NCI-H1694 treated with DMSO at 0.1 percent for 48 hours (cell line): ENCODE measurements at regions not wholly inside any gene's neighbourhood (a gene's known extent, or its start where the extent isn't known, plus 50 kb on each side); places are given as distances from the start of the nearest gene placed in this dataset.
"Not testable (repeated sequence)": the region's sequence is repeated elsewhere in the genome, so short reads cannot be mapped to it uniquely, and the experiment has no call there.

Source experiments
- DNase-seq: peaks from one replicate; lab custom pipeline; 2025; lab: John Stamatoyannopoulos, UW

DNA sequence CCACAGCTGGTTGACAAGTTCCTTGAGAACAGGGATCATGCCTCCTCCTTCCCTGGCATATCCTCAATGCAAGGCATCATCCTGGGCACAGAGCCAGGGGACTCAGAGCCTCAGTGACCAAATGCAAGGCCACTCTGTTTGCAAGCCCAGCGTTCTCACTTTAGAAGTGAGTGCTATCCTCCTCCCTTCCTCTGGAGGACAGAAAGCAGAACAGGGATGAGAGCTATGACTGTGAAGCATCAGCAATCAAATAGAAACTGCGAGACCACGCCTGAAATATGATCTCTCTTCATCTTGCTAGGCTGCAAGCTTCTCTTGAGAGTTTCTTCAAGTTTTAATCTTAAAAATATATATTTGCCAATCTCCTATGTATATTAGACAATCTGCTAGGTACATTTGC is 119.8 kb downstream of the LRATD1 start:
- DNase-seq: no peak

DNA sequence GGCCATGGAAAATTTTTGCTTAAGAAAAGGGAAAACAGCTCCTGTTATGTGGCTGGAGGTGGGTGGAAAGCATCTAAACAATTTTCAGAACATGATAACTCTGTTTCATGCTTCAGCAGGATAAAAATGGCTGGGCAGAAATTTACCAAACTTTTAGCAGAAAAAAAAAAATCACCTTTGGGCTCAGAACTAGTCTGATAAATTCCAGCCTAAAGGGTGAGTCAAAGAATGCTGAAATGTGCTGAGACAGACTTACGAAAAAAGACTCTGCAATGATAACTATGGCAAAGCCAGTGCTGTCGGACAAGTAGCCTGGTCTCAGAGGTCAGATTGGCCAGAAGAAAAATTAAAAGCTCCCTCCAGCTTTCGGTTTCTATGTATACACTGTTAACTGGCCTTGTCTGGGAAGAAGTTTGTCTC is 123.6 kb downstream of the LRATD1 start:
- DNase-seq: no peak

DNA sequence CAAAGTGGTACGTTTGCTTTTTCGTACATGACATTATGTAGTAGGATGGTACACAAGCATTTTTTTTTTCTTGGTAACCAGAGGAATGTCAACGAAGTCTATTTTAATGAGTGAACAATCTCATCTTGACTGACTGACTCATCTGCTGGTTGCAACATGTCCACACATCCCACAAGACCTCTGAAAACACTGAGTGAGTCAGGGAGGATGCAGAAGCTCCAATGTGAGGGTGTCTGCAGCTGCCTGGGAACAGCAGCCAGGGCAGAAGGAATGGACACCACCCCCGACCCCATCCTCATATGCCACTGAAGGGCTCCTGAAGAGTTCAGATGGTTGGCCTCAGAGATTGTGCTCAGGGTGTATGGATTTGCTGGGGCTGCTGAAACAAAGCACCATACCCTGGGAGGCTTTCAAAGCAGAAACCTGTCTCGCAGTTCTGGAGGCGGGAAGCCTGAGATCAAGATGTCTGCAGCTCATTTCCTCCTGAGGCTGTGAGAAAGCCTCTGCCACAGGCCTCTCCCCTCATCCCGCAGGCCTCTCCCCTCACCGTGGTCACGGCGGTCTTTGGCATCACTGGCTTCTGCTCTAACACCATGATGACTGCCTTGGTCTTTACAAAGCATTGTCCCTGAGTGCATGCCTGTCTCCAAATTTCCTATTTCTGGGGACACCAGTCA is 124.6 kb downstream of the LRATD1 start:
- DNase-seq: no peak

- no peak for DNase-seq
These were observed 126.6 kb downstream of the LRATD1 start for GRCh38 chr2:14759082-14759481.

DNA sequence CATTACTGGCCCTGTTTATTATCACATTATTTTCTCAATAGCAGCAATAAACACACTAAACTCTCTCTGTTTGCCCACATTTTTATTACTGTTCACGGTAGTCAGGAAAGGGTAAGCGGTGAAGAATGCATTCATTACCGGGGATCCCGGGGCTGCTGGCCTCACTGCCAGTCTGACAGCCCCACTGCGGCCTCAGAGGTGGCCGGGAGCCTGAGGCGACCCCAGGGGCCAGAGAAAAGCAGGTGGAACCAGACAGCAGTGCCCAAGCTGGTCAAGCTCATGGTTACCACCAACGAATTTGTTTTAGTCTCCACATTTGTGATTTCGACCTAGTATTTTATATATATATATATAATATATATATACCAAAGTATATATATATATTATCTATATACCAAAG is 127.7 kb downstream of the LRATD1 start:
- no peak for DNase-seq

DNA sequence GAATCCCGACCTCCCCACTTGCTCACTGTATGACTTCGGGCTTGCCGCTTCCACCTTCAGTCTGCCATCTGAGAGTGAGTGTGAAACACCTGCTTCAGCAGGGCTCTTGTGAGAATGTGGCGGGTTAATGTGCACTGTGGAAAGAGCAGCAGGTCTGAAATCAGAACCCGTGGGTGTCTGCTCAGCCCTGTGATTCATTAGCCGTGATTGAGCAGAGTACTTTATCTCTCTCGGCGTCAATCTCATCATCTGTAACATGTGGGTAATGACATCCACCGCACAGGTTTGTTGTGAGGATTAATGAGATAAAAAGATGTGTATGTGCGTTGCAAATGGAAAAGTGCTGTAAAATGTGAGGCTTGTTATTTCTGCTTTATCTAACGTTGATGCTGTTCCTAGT is 128.6 kb downstream of the LRATD1 start:
- no peak for DNase-seq

GRCh38 chr2:14773696-14774095 is 141.2 kb downstream of the LRATD1 start:
- DNase-seq: no peak

- DNase-seq: no peak
These were observed 142.0 kb downstream of the LRATD1 start for GRCh38 chr2:14774436-14774968.

DNA sequence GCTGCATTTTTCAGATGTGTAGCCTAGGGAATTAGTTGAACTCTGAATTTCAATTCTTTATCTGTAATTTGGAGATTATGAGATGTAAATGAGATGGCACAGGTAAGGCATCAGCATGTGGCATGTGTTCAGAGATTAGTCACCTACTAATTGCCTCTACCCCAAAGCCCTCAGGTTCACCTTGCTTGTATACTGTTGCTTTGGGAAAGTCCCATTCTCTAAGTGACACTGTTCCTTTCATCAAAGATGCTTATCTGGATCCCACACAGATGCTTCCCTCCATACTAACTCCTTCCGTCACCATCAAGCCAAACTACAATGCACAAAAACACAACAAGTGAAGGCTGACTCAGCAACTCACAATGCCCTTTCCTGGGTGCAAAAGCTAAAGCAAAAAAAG is 143.7 kb downstream of the LRATD1 start:
- no peak for DNase-seq

GRCh38 chr2:14778015-14778414 is 145.5 kb downstream of the LRATD1 start:
- DNase-seq: no peak

GRCh38 chr2:14779252-14779651 is 146.7 kb downstream of the LRATD1 start:
- DNase-seq: no peak

- DNase-seq: no peak
These were observed 148.6 kb downstream of the LRATD1 start for GRCh38 chr2:14781142-14781541.

DNA sequence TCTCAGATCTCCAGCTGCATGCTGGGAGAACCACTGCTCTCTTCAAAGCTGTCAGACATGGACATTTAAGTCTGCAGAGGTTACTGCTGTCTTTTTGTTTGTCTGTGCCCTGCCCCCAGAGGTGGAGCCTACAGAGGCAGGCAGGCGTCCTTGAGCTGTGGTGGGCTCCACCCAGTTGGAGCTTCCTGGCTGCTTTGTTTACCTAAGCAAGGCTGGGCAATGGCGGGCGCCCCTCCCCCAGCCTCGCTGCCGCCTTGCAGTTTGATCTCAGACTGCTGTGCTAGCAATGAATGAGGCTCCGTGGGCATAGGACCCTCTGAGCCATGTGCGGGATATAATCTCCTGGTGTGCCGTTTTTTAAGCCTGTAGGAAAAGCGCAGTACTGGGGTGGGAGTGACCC is 156.3 kb downstream of the LRATD1 start:
- DNase-seq: not testable (repeated sequence)

DNA sequence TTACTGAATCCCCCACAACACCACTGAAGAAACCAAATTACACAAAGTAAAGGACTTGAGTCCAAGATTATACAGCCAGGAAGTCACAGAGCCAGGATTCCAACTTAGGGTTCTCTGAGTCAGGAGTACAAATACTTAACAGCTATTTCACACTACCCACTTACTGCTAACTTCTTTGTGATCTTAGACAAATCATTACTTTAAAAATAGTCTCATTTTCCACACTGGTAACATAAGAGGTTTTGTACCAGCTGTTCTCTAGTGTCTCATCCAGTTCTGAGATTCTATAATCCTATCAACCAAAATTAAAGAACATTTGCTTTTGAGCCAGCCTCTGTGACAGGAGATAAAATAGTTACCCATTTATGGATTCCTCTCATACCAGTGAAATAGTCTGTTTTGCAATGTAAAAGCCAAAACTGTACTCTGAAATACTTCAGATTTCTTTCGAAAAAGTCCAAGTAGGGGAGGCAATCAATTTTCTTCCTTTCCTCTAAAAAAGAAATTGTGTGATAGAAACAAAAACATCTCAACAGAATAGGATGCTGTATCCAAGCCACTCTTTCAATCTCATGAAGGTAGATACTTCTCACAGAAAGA is 157.6 kb downstream of the LRATD1 start:
- no peak for DNase-seq

DNA sequence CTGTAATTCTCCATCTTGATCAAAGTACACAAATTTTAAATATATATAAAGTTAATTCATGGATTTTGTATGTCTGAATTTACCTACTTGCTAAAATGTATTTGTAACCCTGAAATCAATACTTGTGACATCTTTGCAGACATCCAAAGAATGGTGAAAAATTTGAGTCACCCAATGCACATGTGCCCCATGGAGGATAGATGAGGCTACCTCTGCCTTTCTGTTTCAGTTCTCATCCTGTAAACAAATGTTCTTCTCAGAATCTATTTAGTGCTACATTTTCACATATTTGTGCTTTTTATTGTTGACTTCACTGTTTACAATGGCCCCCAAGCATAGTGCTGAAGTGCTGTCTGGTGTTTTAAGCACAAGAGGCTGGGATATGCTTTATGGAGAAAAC is 171.5 kb downstream of the LRATD1 start:
- no peak for DNase-seq

- no peak for DNase-seq
These were observed 172.4 kb downstream of the LRATD1 start for GRCh38 chr2:14804902-14805301.

DNA sequence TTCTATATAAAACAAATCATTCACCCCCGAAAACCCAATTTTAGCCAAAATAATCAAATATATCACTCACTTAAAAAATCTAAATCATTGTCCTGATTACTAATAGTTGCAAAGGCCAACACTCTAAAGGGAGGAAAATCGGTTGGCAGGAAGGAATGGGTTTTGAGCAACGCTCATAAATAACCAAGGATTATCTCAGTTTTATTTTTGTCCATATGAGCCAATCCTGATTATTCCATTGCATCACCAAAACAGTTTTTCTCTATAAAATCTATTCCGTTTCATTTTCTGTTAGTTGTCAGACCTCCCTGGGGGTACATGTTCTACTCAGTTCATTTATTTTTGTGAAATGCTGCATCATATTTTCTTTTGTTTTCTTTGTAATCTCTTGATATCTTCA is 174.1 kb downstream of the LRATD1 start:
- no peak for DNase-seq

GRCh38 chr2:14815201-14815600 is 182.7 kb downstream of the LRATD1 start:
- DNase-seq: no peak

GRCh38 chr2:14816069-14817060 is 183.8 kb downstream of the LRATD1 start:
- no peak for DNase-seq

DNA sequence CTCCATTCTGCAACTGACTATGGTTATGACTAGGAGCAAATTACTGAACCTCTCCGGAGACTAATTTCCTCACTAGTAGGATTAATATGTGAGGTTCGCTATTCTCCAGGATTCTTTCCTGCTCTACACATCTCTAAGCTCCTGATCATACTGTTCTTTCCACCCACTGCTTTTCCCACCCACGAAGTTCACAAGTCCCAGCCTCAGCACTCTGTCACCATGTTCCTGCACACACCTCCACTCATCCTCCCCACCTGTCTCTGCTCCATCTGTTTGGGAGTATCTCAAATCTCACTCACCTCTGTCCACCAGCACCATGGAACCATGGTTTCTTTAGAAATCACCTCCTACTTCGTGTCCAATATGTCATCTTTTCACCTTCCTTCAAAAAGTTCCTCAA is 185.3 kb downstream of the LRATD1 start:
- no peak for DNase-seq

DNA sequence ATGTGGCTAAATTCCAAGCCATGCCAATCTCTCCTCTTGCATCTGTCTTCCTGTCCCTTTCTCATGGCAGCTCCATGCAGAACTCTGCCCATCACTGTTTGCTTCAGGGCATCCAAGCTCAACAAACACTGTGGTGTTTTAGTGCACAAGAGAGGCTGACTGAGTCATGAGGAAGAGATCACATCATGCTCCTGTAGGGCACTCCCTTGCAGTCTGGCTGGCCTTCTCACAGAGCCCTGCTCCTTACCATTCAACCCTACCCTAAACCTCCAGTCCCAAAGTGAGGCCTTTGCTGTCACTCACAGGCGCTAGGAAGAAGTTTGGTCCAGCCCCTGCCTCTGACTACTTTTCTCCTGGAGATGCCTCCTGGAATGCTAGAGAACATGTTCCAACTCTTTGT is 194.0 kb downstream of the LRATD1 start:
- no peak for DNase-seq

- DNase-seq: no peak
These were observed 194.9 kb downstream of the LRATD1 start for GRCh38 chr2:14827226-14828023.
